NCI-H2081 (cell line): ENCODE measurements at regions not wholly inside any gene's neighbourhood (a gene's known extent, or its start where the extent isn't known, plus 50 kb on each side); places are given as distances from the start of the nearest gene placed in this dataset.
A peak's percentile ranks its signal among the peaks of the same experiment; 100 is the strongest.

Experiments
- DNase-seq, 2 experiments: peaks; one replicate each; lab custom pipeline; 2025; lab: John Stamatoyannopoulos, UW

GRCh38 chr1:81329041-81329440 lies 471.7 kb upstream of the ADGRL2 start:
- no peak for DNase-seq

- no peak for DNase-seq
Measured at GRCh38 chr1:81327743-81328142, 473.0 kb upstream of the ADGRL2 start.

GRCh38 chr1:81327103-81327710 lies 473.5 kb upstream of the ADGRL2 start:
- no peak for DNase-seq

GRCh38 chr1:81326212-81326611 lies 474.5 kb upstream of the ADGRL2 start:
- no peak for DNase-seq

GRCh38 chr1:81325397-81325796 lies 475.3 kb upstream of the ADGRL2 start:
- no peak for DNase-seq

- DNase-seq, result no peak
Measured at GRCh38 chr1:81323862-81324261, 476.9 kb upstream of the ADGRL2 start.

- no peak for DNase-seq
Measured at GRCh38 chr1:81317191-81317590, 483.5 kb upstream of the ADGRL2 start.

- DNase-seq, result no peak
Measured at GRCh38 chr1:81314513-81315233, 486.1 kb upstream of the ADGRL2 start.

GRCh38 chr1:81313289-81313688 lies 487.4 kb upstream of the ADGRL2 start:
- no peak for DNase-seq

GRCh38 chr1:81312272-81312754 lies 488.4 kb upstream of the ADGRL2 start:
- no peak for DNase-seq

GRCh38 chr1:81310250-81310649 lies 490.5 kb upstream of the ADGRL2 start:
- no peak for DNase-seq

- no peak for DNase-seq
Measured at GRCh38 chr1:81308191-81308590, 492.5 kb upstream of the ADGRL2 start.

GRCh38 chr1:81307786-81308185 lies 492.9 kb upstream of the ADGRL2 start:
- no peak for DNase-seq

GRCh38 chr1:81305997-81306452 lies 494.7 kb upstream of the ADGRL2 start:
- peak; percentile 52 to 71 for DNase-seq

GRCh38 chr1:81304187-81304586 lies 496.5 kb upstream of the ADGRL2 start:
- DNase-seq, result no peak

GRCh38 chr1:81299892-81300291 lies 500.8 kb upstream of the ADGRL2 start:
- no peak for DNase-seq

- no peak for DNase-seq
Measured at GRCh38 chr1:81298266-81298665, 502.5 kb upstream of the ADGRL2 start.

GRCh38 chr1:81296601-81297000 lies 504.1 kb upstream of the ADGRL2 start:
- DNase-seq, result no peak

GRCh38 chr1:81290326-81290725 lies 510.4 kb upstream of the ADGRL2 start:
- DNase-seq, result no peak

- DNase-seq, result no peak
Measured at GRCh38 chr1:81288689-81289088, 512.0 kb upstream of the ADGRL2 start.

GRCh38 chr1:81287411-81288080 lies 513.2 kb upstream of the ADGRL2 start:
- DNase-seq, result no peak

GRCh38 chr1:81270051-81270450 lies 530.7 kb upstream of the ADGRL2 start:
- no peak for DNase-seq

GRCh38 chr1:81264976-81265375 lies 535.8 kb upstream of the ADGRL2 start:
- no peak for DNase-seq
